Ovary (tissue), 7 donors: ENCODE measurements at regions not wholly inside any gene's neighbourhood (a gene's known extent, or its start where the extent isn't known, plus 50 kb on each side); places are given as distances from the start of the nearest gene placed in this dataset.

ENCODE experiments used
- DNase-seq, 5 donors: peaks; one replicate each; pipeline ENCODE4 v3.0.0-alpha.2; 2019 to 2020
- H3K27ac ChIP-seq, 2 donors: fragments of 200-600 bp; one replicate each; pipeline versions ENCODE4 v1.5.1 to v1.8.0; 2019 to 2022
- H3K27me3 ChIP-seq: fragments of 200-600 bp; one replicate; pipeline ENCODE4 v1.8.0; 2022
- H3K36me3 ChIP-seq: fragments of 200-600 bp; sonication (generic); one replicate; pipeline ENCODE4 v1.5.1; 2019
- H3K4me1 ChIP-seq: one replicate; pipeline ENCODE4 v1.8.1; 2013; ENCODE audit warnings: mild to moderate bottlenecking, moderate library complexity; ENCODE audit not compliant: insufficient read depth
- H3K4me3 ChIP-seq: fragments of 200-600 bp; sonication (generic); one replicate; pipeline ENCODE4 v1.5.1; 2017
- H3K9me3 ChIP-seq, 2 donors: fragments of 200-600 bp in 1 of 2; sonication (generic) in 1 of 2; one replicate each; pipeline versions ENCODE4 v1.5.1 to v1.8.1; 2013 to 2019; ENCODE audit warnings: mild to moderate bottlenecking in 1 of 2, moderate library complexity in 1 of 2
- EP300 ChIP-seq: sonication (generic); formaldehyde crosslinking; IDR thresholded peaks from one replicate; pipeline ENCODE4 v1.6.1; 2017; ENCODE audit warnings: antibody characterized with exemption
- POLR2A ChIP-seq: fragments of 450-650 bp; IDR thresholded peaks from one replicate; pipeline ENCODE4 v1.6.1; 2017; ENCODE audit warnings: antibody characterized with exemption, mild to moderate bottlenecking, moderate library complexity
- WGBS, 3 donors: extraction: QIAGEN DNeasy Blood & Tissue Kit in 1 of 3; methylation state at CpG; one replicate each; pipeline versions ENCODE4 v1.1.5 to v1.1.7; 2013 to 2017; 5-methylcytosine and 5-hydroxymethylcytosine counted together
- intact Hi-C, 4 donors: fragments of 100-400 bp; cut with DNase I; formaldehyde crosslinking; loops; one replicate each; pipeline versions ENCODE4 v1.11.0 to v1.15.1; 2022 to 2023
- TF ChIP-seq, protein P1 (sequence below), 3 donors: fragments of 450-650 bp in 2 of 3; fragments of 200-600 bp in 1 of 3; IDR thresholded peaks; one replicate each; pipeline versions ENCODE4 v1.5.1 to v1.8.0; 2016 to 2022; ENCODE audit warnings: antibody characterized with exemption in 3 of 3, mild to moderate bottlenecking in 1 of 3
- donor health status: DM: no; HTN: no; CAD: no; lungs with moderate emphysema.
- donor health status: DM: no; HTN: no; CAD: no.
- donor health status: Bipolar disorder and iron deficiency.
- donor health status: DM: no; HTN: no; CAD: no.
- donor health status: DM: yes; HTN: yes; CAD: no.

DNA sequence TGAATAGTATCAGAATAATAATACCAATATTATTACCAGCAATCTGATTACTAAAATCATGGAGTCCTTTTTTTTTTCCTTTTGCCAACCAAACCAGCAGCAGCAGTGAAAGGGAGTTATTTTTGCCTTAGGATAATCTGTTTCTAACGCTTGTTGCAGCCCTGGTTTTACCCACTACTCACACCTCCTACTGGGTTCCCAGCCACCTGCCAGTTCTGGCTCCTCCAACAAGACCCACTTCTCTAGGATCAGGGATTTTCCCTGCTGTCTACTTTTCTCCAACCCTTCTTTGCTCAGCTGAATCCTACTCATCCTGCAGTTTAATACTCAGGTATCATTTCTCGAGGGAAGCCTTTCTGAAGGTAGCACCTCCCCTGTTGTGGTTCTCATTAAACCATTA, 96.8 kb upstream of the BCAR3 start:
- Histone ChIP-seq H3K27ac (no peak overlapping the region), H3K4me3 (no peak overlapping the region), H3K9me3 (no peaks in the 10 kb centered on the region), H3K36me3 (no peaks in the 10 kb centered on the region), H3K4me1 (no peaks in the 10 kb centered on the region), H3K27me3 (no peaks in the 10 kb centered on the region)
- TF ChIP-seq, protein P1, sequence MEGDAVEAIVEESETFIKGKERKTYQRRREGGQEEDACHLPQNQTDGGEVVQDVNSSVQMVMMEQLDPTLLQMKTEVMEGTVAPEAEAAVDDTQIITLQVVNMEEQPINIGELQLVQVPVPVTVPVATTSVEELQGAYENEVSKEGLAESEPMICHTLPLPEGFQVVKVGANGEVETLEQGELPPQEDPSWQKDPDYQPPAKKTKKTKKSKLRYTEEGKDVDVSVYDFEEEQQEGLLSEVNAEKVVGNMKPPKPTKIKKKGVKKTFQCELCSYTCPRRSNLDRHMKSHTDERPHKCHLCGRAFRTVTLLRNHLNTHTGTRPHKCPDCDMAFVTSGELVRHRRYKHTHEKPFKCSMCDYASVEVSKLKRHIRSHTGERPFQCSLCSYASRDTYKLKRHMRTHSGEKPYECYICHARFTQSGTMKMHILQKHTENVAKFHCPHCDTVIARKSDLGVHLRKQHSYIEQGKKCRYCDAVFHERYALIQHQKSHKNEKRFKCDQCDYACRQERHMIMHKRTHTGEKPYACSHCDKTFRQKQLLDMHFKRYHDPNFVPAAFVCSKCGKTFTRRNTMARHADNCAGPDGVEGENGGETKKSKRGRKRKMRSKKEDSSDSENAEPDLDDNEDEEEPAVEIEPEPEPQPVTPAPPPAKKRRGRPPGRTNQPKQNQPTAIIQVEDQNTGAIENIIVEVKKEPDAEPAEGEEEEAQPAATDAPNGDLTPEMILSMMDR (IDR thresholded peaks at IDR 0.05): no peak
- TF ChIP-seq POLR2A (no peak), EP300 (no peak)
- intact Hi-C loops: no loop called here
- no peak for DNase-seq
- 91 to 99% (median 97%) methylated on average over 2 of the region's 2 CpGs for WGBS, 3 donors

DNA sequence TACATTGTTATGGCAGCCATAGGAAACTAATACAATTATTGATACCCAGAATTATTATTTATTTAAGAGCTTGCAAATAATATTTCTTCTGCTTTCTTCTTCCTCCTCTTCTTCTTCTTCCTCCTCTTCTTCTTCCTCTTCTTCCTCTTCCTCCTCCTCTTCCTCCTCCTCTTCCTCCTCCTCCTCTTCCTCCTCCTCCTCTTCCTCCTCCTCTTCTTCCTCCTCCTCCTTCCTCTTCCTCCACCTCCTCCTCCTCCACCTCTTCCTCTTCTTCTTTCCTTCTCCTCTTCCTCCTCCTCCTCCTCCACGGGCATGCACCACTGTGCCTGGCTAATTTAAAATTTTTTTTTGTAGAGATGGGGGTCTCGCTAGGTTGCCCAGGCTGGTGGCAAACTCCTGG, 95.6 kb upstream of the BCAR3 start:
- H3K4me1 ChIP-seq: no peaks in the 10 kb centered on the region
- H3K4me3 ChIP-seq: no peak overlapping the region
- H3K9me3 ChIP-seq: no peaks in the 10 kb centered on the region
- intact Hi-C loops: no loop called here
- WGBS, 3 donors: 84 to 88% (median 85%) methylated on average over 2 of the region's 2 CpGs
- no peaks in the 10 kb centered on the region for H3K27me3 ChIP-seq
- no peak for TF ChIP-seq EP300
- TF ChIP-seq, protein P1 (IDR thresholded peaks at IDR 0.05): no peak
- TF ChIP-seq POLR2A: no peak
- H3K27ac ChIP-seq: no peak overlapping the region
- no peak for DNase-seq
- H3K36me3 ChIP-seq: no peaks in the 10 kb centered on the region

DNA sequence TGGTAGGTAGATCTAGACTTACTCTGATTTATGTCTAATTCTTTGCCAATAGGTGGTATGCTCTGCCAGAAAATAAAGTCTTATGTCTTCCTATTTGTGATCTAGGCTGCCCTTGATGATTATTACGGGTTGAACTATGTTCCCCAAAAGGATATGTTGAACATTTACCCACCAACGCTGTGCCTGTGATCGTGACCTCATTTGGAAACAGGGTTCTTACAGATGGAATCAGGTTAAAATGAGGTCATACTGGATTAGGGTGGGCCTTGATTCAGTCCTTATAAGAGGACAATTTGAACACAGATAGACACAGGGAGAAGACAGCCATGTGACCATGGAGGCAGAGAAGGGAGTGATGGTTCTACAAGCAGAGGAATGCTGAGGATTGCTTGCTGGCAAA, 95.1 kb upstream of the BCAR3 start:
- no peak for DNase-seq
- Histone ChIP-seq H3K9me3 (no peaks in the 10 kb centered on the region), H3K4me1 (no peaks in the 10 kb centered on the region), H3K27me3 (no peaks in the 10 kb centered on the region), H3K36me3 (no peaks in the 10 kb centered on the region), H3K27ac (no peak overlapping the region), H3K4me3 (no peak overlapping the region)
- intact Hi-C loops: no loop called here
- TF ChIP-seq POLR2A (no peak), EP300 (no peak)
- TF ChIP-seq, protein P1 (IDR thresholded peaks at IDR 0.05): no peak
- 81 to 90% (median 88%) methylated on average over 3 of the region's 3 CpGs for WGBS, 3 donors

DNA sequence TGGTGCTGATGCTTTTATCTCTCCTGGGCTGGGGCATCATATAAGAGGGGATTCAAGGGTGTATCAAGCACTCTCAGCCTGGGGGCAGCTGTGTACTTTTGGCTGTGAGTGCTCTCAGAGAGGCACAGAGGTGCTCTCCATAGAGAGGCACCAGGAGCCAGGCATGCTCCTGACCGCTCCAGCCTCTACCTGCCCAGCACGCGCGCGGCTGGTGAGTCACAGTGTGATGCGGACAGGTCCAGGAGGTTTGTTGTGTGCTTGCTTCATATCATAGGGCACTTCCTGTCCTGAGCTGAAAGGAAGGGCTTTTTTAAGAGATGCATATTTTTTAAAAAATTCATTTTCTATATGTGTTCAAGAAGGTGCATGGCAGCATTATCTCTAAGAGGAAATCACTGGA, 93.6 kb upstream of the BCAR3 start:
- Histone ChIP-seq H3K4me1 (no peaks in the 10 kb centered on the region), H3K4me3 (no peak overlapping the region), H3K36me3 (no peaks in the 10 kb centered on the region), H3K9me3 (no peaks in the 10 kb centered on the region), H3K27ac (no peak overlapping the region), H3K27me3 (no peaks in the 10 kb centered on the region)
- no peak for TF ChIP-seq POLR2A
- TF ChIP-seq, protein P1 (IDR thresholded peaks at IDR 0.05): no peak
- DNase-seq: no peak
- intact Hi-C loops: no loop called here
- 77 to 83% (median 83%) methylated on average over 6 of the region's 6 CpGs for WGBS, 3 donors

DNA sequence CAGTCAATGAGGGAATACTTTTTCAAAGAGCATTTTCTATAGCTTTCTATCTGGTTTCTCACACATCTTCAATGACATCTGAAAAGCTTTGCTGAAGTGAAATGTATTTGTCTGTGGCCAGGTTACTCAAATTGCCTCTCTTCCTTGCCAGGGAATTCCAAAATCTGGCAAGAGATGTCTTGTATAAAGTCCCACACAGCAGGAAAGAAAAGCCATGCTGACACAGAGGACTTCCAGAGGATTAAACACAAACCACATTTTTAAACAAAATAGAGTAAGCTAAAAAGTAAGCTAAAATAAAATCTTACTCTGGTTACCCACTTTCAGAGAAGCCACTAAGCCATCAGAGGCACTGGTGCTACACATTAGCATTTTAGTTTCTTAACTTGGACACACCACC, 93.1 kb upstream of the BCAR3 start:
- Histone ChIP-seq H3K27me3 (no peaks in the 10 kb centered on the region), H3K9me3 (no peaks in the 10 kb centered on the region), H3K4me3 (no peak overlapping the region), H3K27ac (no peak overlapping the region), H3K36me3 (no peaks in the 10 kb centered on the region), H3K4me1 (no peaks in the 10 kb centered on the region)
- DNase-seq: no peak
- intact Hi-C loops: no loop called here
- TF ChIP-seq POLR2A (no peak), EP300 (no peak)
- TF ChIP-seq, protein P1 (IDR thresholded peaks at IDR 0.05): no peak
